AG04450 (cell line): ENCODE measurements at regions not wholly inside any gene's neighbourhood (a gene's known extent, or its start where the extent isn't known, plus 50 kb on each side); places are given as distances from the start of the nearest gene placed in this dataset.

Experiments
- CTCF ChIA-PET: fragments of 300-600, 350-600 bp; formaldehyde crosslinking; extraction: SDS; loops from one replicate; lab custom pipeline; 2022; ENCODE audit warnings: antibody characterized with exemption, inconsistent platforms; lab: Charles Lee
- POLR2A ChIA-PET: fragments of 350-600 bp; formaldehyde crosslinking; extraction: SDS; loops from one replicate; lab custom pipeline; 2021; ENCODE audit warnings: antibody characterized with exemption, inconsistent platforms; lab: Yijun Ruan, JAX
- DNase-seq: peaks from one replicate; pipeline ENCODE4 v3.0.0-alpha.2; 2011; ENCODE audit warnings: low read depth, low spot score
- H3K27ac ChIP-seq: one replicate; pipeline ENCODE4 v1.5.1; 2012; ENCODE audit warnings: low read depth, low read length, control low read depth
- H3K27me3 ChIP-seq: one replicate; pipeline ENCODE4 v1.6.0; 2012; ENCODE audit warnings: low read length; ENCODE audit not compliant: control insufficient read depth, insufficient read depth
- H3K4me3 ChIP-seq: 2 replicates; pipeline ENCODE4 v1.5.1; 2011; ENCODE audit warnings: mild to moderate bottlenecking, low read depth, low read length, control low read depth
- H3K9me3 ChIP-seq: 2 replicates; pipeline ENCODE4 v1.5.1; 2012; ENCODE audit warnings: low read length; ENCODE audit not compliant: control insufficient read depth, insufficient read depth
- CTCF ChIP-seq: IDR thresholded peaks from 2 replicates; pipeline ENCODE4 v1.5.1; 2011; ENCODE audit warnings: low read depth, low read length, control low read depth, inconsistent platforms

- no peak for DNase-seq
- Histone ChIP-seq H3K4me3 (no peak overlapping the region), H3K9me3 (no peaks in the 10 kb centered on the region), H3K27me3 (no peaks in the 10 kb centered on the region), H3K27ac (no peak overlapping the region)
- CTCF ChIA-PET = no interaction called here
- TF ChIP-seq CTCF = no peak
- POLR2A ChIA-PET = no interaction called here
Observed at GRCh38 chr2:217325251-217325650, 465.4 kb upstream of the TNP1 start.

DNA sequence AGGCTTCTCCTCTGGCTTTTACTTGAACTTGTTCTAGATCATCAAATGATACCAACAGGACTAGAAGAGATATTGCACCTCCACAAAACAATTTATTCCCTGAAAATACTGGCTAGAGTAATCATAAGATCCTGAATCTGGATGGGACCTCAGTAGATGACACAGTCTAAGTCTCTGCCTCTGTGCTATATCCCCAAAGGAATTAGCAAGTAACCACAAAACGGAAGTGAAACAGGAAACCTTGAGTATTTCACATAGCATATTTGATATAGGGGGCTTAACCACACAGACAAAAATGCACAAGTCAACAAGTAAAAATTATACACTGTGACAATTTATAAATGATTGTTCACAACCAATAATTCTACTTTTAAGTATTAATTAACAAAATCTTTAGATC is 456.9 kb upstream of the TNP1 start:
- peaks cover 10% of the 10 kb centered on the region; the same call in 1 of the 2 replicates for H3K9me3 ChIP-seq
- ChIA-PET POLR2A (interaction anchor here (0.8 kb wide), 1 partner anchor 621 kb away, joined by 3 read pairs; the partner anchor contains the start of gene IGFBP5), CTCF (no interaction called here)
- no peak for TF ChIP-seq CTCF
- H3K4me3 ChIP-seq = no peak overlapping the region
- no peaks in the 10 kb centered on the region for H3K27me3 ChIP-seq
- no peak for DNase-seq
- H3K27ac ChIP-seq = no peak overlapping the region

GRCh38 chr2:217314021-217314460 is 454.2 kb upstream of the TNP1 start:
- no peaks in the 10 kb centered on the region for H3K27me3 ChIP-seq
- no peak overlapping the region for H3K4me3 ChIP-seq
- no peak overlapping the region for H3K27ac ChIP-seq
- peaks cover 10% of the 10 kb centered on the region; the same call in 1 of the 2 replicates for H3K9me3 ChIP-seq
- no peak for DNase-seq
- ChIA-PET POLR2A (no interaction called here), CTCF (no interaction called here)
- no peak for TF ChIP-seq CTCF

- no peak for DNase-seq
- ChIA-PET CTCF (no interaction called here), POLR2A (no interaction called here)
Observed at GRCh38 chr2:217313386-217313785, 453.5 kb upstream of the TNP1 start.

DNA sequence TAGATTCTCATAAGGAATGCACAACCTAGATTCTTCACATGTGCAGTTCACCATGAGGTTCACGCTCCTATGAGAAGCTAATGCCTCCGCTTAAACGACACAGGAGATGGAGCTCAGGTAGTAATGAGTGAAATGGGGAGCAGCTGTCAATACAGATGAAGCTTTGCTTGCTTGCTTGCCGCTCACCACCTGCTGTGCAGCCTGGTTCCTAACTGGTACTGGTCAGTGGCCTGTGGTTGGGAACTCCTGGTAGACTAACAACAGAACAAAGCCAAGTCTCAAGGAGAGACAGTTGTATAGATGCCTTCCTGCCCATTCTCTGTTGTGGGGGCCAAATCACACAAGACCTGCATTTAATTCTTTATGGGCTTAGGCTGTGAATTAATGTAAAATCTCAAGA is 449.2 kb upstream of the TNP1 start:
- Histone ChIP-seq H3K27me3 (no peaks in the 10 kb centered on the region), H3K27ac (no peak overlapping the region), H3K9me3 (no peaks in the 10 kb centered on the region), H3K4me3 (no peak overlapping the region)
- DNase-seq = no peak
- ChIA-PET CTCF (no interaction called here), POLR2A (no interaction called here)
- TF ChIP-seq CTCF = no peak

More at GRCh38 chr2:217313386-217313785, 453.5 kb upstream of the TNP1 start:
- H3K27me3 ChIP-seq = no peaks in the 10 kb centered on the region
- peaks cover 10% of the 10 kb centered on the region; the same call in 1 of the 2 replicates for H3K9me3 ChIP-seq
- H3K27ac ChIP-seq = no peak overlapping the region
- no peak for TF ChIP-seq CTCF
- no peak overlapping the region for H3K4me3 ChIP-seq
